ENCODE measurements at regions not wholly inside any gene's neighbourhood (a gene's known extent, or its start where the extent isn't known, plus 50 kb on each side); places are given as distances from the start of the nearest gene placed in this dataset.

GRCh38 chr15:93288728-93289294 is 199.8 kb upstream of the RGMA start:
- DNase-seq (ENCODE audit: extremely low read depth in 1 of 4, low spot score in 3 of 4) = no peak
- H3K9ac ChIP-seq (ENCODE audit: insufficient read depth in 1 of 2, low read depth in 2 of 2, low read length in 2 of 2) = no peak overlapping the region
- no peak overlapping the region for H2AFZ ChIP-seq (ENCODE audit: low read depth, low read length)
- 0% methylated on average over 6 of the region's 9 CpGs for WGBS (ENCODE audit: insufficient coverage, low coverage, missing lambda C conversion rate)
- in situ Hi-C loops (cut with MboI) = no loop called here
- no peak overlapping the region for H3K4me2 ChIP-seq (ENCODE audit: insufficient read depth, low read length)
- no peaks in the 10 kb centered on the region for H3K79me2 ChIP-seq (ENCODE audit: control insufficient read depth, insufficient read depth, low read length)
- H3K27me3 ChIP-seq (ENCODE audit: control insufficient read depth in 2 of 2, insufficient read depth in 2 of 2, low read length in 2 of 2) = peaks cover 0 to 14% of the 10 kb centered on the region in 2 experiments; a peak in 3 of 5 replicates
- ATAC-seq = no peak
- intact Hi-C loops (cut with micrococcal nuclease) = no loop called here
- no peaks in the 10 kb centered on the region for H4K20me1 ChIP-seq (replicated peaks; ENCODE audit: control insufficient read depth, insufficient read depth, low read length)
- ChIA-PET POLR2A (no interaction called here), CTCF (ENCODE audit: low intra/inter-chr PET ratio) (no interaction called here)
- no peaks in the 10 kb centered on the region for H3K9me1 ChIP-seq (ENCODE audit: control insufficient read depth, insufficient read depth, low read length)
- no peak overlapping the region for H3K4me3 ChIP-seq
- no peaks in the 10 kb centered on the region for H3K9me3 ChIP-seq (replicated peaks; ENCODE audit: control insufficient read depth, insufficient read depth, low read depth, low read length)
- FAIRE-seq = no peak
- no peak overlapping the region for H3K27ac ChIP-seq (ENCODE audit: extremely low read depth, low read depth, low read length)
- TF ChIP-seq ZNF589 (CRISPR knock-in tag; IDR thresholded peaks at IDR 0.05; ENCODE audit: low read depth) (no peak), ZNF175 (CRISPR knock-in tag; IDR thresholded peaks at IDR 0.05; ENCODE audit: low read depth) (no peak), NCOR1 (IDR thresholded peaks at IDR 0.05) (no peak), CTCFL (IDR thresholded peaks at IDR 0.05; ENCODE audit: borderline replicate concordance, insufficient read depth, low read depth, low read length, poor library complexity, severe bottlenecking) (no peak), MYBL2 (IDR thresholded peaks at IDR 0.05; ENCODE audit: low read depth) (no peak), MYBL2 (CRISPR knock-in tag; IDR thresholded peaks at IDR 0.05; ENCODE audit: borderline replicate concordance) (no peak), RBM14 (IDR thresholded peaks at IDR 0.05; ENCODE audit: borderline replicate concordance, insufficient read depth, low read depth, low read length) (no peak), CREBBP (IDR thresholded peaks at IDR 0.05; ENCODE audit: low read depth, low read length) (no peak), MYC (IDR thresholded peaks at IDR 0.05; ENCODE audit: low read depth, low read length) (no peak), MYC (CRISPR knock-in tag; IDR thresholded peaks at IDR 0.05; ENCODE audit: borderline replicate concordance, low read depth) (no peak), MBD1 (CRISPR knock-in tag; IDR thresholded peaks at IDR 0.05) (no peak)
- H3K4me1 ChIP-seq (replicated peaks in 1 of 2; ENCODE audit: control insufficient read depth in 2 of 2, insufficient read depth in 2 of 2, low read length in 2 of 2) = no peaks in the 10 kb centered on the region
- BruUV-seq (replicated peaks) = no TSS peak
- no peaks in the 10 kb centered on the region for H3K36me3 ChIP-seq (ENCODE audit: control insufficient read depth, insufficient read depth, low read length)

Measured in K562 (cell line).